Fibroblast of the aortic adventitia (primary cell): ENCODE measurements at regions not wholly inside any gene's neighbourhood (a gene's known extent, or its start where the extent isn't known, plus 50 kb on each side); places are given as distances from the start of the nearest gene placed in this dataset.

Source experiments
- DNase-seq: peaks from one replicate; pipeline ENCODE4 v3.0.0-alpha.2; 2010; ENCODE audit warnings: low read depth
- H3K4me3 ChIP-seq: 2 replicates; pipeline ENCODE4 v1.5.1; 2011; ENCODE audit warnings: low read depth, mild to moderate bottlenecking, control low read depth, low read length, moderate library complexity
- TF ChIP-seq, protein P1 (sequence below): IDR thresholded peaks from 2 replicates; pipeline ENCODE4 v1.5.1; 2011; ENCODE audit warnings: mild to moderate bottlenecking, low read length, control low read depth, inconsistent platforms; ENCODE audit not compliant: insufficient read depth

DNA sequence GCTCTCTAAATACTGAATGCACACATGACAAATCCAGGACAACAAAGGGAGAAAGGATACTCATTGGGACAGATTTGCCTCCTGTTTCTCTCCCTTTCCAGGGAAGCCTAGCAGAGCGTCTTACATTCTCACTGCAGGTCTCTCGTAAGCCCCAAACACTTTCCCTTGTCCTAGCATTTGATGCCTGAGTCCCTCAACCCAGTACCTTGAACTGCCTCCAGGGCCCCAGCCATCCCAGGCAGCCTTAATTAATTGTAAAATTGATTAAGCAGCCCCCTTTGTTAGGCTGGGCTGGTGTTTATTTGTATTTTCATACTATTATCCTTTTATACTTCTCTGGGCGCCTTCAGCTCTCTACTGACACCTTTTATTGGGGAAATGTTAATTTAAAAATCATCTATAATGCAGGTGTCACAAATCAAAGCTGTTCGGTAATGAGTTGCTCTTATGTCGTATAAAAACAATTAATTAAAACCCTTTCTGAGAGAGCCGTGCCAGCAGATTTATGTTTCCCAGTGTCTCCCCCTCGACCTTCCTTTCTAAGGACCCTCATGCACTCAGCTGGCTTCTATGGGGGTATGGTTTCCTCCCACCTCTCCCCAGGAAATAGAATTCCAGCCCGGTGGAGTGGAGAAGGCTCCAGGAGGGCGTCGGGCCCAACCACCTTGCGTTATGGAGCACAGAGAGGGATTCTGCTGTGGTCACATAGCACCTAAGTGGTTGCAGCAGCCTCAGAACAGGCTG lies 243.8 kb downstream of the RPS24 start:
- H3K4me3 ChIP-seq = no peak overlapping the region
- TF ChIP-seq, protein P1, sequence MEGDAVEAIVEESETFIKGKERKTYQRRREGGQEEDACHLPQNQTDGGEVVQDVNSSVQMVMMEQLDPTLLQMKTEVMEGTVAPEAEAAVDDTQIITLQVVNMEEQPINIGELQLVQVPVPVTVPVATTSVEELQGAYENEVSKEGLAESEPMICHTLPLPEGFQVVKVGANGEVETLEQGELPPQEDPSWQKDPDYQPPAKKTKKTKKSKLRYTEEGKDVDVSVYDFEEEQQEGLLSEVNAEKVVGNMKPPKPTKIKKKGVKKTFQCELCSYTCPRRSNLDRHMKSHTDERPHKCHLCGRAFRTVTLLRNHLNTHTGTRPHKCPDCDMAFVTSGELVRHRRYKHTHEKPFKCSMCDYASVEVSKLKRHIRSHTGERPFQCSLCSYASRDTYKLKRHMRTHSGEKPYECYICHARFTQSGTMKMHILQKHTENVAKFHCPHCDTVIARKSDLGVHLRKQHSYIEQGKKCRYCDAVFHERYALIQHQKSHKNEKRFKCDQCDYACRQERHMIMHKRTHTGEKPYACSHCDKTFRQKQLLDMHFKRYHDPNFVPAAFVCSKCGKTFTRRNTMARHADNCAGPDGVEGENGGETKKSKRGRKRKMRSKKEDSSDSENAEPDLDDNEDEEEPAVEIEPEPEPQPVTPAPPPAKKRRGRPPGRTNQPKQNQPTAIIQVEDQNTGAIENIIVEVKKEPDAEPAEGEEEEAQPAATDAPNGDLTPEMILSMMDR = no peak
- no peak for DNase-seq

DNA sequence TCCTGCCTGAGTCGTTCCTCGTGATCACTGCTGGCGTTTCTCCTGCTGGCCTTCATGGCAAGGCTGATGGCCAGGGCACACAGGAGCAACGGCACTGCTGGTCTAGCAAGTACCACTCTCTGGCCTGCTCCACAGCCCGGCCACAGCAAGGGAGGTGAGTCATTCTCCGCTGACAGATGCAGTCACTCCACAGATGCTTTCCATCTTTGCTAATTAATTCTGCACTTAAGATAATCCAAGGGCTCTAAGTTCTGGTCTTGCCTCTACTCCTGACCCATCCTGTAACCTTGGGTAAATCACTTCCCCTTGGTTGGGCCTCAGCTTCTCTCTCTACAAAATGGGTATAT lies 244.4 kb downstream of the RPS24 start:
- DNase-seq = peak; percentile 76
- TF ChIP-seq, protein P1 = no peak
- H3K4me3 ChIP-seq = no peak overlapping the region

DNA sequence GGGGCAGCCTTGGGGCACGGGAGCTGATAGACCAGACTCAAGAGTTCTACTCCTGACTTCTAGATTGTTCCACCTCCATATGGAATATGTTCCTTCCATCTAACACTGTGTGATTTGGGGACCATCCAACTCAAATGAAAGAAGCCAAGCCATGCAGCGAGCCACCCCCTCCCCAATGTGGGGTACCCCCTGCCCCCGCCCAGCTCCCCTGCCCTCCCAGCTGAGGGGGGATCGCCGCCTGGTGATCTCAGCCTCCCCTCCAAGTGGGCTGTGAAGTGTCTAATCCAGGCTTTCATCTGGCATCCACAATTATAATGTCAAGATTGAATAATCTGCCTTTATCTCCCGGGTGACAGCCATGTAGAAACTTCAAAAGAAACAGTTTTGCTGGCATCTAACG lies 246.1 kb downstream of the RPS24 start:
- H3K4me3 ChIP-seq = no peak overlapping the region
- TF ChIP-seq, protein P1 = no peak
- no peak for DNase-seq

DNA sequence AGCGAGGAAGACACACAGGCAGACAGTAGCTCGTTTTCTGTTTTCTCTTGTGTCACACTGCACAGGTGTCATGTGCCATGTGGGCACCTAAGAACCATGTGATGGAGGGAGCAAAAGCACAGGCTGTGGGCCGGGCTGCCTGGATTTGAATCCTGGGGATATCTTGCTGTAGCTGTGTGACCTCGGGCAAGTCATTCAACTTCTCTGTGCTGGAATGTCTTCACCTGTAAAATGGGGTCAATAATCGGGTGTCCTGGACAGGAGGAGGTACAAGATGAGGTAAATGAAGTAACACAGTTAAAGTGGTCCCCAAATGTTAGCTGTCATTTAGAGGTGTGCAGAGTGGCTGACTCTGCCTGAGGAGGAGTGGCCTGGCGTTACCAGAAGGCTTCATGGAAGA lies 246.9 kb downstream of the RPS24 start:
- DNase-seq = no peak
- no peak overlapping the region for H3K4me3 ChIP-seq
- TF ChIP-seq, protein P1 = no peak

DNA sequence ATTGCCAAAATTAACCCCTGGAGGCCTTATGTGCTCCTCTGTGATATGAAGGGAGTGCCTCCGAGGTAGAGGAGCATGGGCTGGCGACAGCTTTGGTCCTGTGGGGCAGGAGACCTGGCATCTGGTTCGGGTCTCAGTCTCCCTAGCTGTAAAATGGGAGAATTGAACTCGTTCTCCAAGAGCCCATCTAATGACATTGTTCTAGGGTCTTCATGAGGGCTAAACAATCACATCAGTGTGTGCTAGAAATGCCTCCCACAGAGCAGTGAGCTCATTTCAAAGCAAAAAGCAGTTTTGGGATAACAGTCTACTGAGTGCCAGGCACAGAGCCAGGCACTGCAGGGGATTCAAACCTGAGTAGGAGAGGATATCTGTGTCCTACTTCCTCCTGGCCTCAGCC lies 248.0 kb downstream of the RPS24 start:
- TF ChIP-seq, protein P1 = no peak
- DNase-seq = no peak
- H3K4me3 ChIP-seq = no peak overlapping the region

DNA sequence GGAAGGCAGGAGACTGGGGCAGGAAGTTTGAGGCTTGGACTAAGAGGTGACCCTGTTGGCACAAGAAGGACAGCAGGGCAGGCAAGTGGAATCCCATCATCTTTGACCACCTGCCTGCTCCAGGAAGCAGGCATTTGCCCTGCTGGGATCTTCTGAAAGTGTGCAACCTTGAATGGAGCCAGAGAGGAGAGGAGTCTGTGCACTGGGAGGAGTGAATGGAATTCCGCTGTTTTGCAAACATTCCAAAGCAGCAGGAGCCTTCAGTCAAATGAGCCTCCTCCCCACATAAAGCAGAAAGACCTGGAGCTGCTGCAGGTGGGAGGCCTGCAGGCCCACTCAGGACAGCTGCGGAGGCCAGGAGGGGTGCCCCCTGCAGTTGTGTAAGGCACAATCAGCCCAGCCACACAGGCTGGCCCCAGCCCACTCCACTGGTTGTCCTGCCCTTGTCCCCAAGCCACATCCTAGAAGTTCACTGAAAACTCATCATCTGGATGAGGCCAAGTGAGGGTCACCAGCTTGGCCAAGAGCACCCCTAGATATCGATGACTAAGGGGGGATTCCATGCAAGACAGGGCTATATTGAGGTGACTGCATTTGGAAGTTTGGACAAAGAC lies 249.5 kb downstream of the RPS24 start:
- no peak overlapping the region for H3K4me3 ChIP-seq
- no peak for DNase-seq
- TF ChIP-seq, protein P1 = no peak

DNA sequence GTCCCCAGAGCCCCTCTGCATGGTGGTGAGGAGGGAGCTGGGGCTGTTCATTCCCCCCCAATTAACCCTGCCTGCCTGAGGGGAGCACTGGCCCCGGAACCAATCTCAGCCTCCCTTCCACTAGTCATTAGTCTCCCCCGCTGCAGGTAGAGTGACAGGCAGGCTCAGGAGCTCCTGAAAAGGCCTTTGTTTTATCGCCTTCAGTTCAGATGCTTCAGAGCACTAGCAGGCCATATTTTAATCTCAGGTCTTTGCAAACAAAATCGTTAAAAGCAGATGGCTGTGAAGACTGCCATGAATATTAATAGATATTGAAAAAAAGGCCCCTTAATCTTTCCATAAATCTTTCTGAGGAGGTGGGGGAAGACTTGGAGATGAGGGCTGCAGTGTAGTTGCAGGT lies 250.7 kb downstream of the RPS24 start:
- TF ChIP-seq, protein P1 = no peak
- H3K4me3 ChIP-seq = no peak overlapping the region
- no peak for DNase-seq
